ENCODE measurements at regions not wholly inside any gene's neighbourhood (a gene's known extent, or its start where the extent isn't known, plus 50 kb on each side); places are given as distances from the start of the nearest gene placed in this dataset.

- WGBS (ENCODE audit: insufficient coverage, low coverage, low lambda C conversion rate, missing lambda C conversion rate): 31% methylated on average over 4 of the region's 4 CpGs
- no peak for TF ChIP-seq POLR2A (IDR thresholded peaks at IDR 0.05)
- TF ChIP-seq, protein P1, sequence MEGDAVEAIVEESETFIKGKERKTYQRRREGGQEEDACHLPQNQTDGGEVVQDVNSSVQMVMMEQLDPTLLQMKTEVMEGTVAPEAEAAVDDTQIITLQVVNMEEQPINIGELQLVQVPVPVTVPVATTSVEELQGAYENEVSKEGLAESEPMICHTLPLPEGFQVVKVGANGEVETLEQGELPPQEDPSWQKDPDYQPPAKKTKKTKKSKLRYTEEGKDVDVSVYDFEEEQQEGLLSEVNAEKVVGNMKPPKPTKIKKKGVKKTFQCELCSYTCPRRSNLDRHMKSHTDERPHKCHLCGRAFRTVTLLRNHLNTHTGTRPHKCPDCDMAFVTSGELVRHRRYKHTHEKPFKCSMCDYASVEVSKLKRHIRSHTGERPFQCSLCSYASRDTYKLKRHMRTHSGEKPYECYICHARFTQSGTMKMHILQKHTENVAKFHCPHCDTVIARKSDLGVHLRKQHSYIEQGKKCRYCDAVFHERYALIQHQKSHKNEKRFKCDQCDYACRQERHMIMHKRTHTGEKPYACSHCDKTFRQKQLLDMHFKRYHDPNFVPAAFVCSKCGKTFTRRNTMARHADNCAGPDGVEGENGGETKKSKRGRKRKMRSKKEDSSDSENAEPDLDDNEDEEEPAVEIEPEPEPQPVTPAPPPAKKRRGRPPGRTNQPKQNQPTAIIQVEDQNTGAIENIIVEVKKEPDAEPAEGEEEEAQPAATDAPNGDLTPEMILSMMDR (IDR thresholded peaks at IDR 0.05): peak; percentile 8 to 23 (median 16)
- ATAC-seq (no peak), DNase-seq (no peak)
- H3K9me3 ChIP-seq: no peaks in the 10 kb centered on the region
- no peaks in the 10 kb centered on the region for H3K27me3 ChIP-seq
- H3K4me3 ChIP-seq: no peak overlapping the region
- H3K36me3 ChIP-seq: no peaks in the 10 kb centered on the region
- H3K4me1 ChIP-seq: no peaks in the 10 kb centered on the region
- no peak overlapping the region for H3K27ac ChIP-seq
- intact Hi-C loops (cut with DNase I): no loop called here
These were observed 826.8 kb downstream of the EFNA5 start for GRCh38 chr5:106843812-106844416.

DNA sequence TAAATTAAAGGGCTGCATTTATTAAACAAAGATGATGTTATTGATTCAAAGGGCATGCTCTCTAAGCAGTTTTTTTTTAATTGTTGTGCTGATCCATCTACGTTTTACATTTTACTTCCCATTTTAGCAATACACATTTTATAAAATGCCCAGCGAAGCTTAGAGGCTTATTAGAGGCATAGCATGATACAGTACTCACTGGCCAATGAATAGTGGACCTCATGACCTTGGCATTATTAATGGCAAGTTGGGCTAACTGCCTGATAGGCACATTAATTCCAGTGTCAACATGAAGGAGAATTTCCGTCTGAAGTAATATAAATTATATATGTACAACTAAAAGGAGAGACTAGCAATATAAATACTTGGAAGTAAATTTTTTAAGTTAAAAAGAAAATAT, 837.2 kb downstream of the EFNA5 start:
- Histone ChIP-seq H3K4me3 (no peak overlapping the region), H3K36me3 (no peaks in the 10 kb centered on the region), H3K27ac (no peak overlapping the region), H3K9me3 (no peaks in the 10 kb centered on the region), H3K4me1 (no peaks in the 10 kb centered on the region), H3K27me3 (no peaks in the 10 kb centered on the region)
- TF ChIP-seq, protein P1 (IDR thresholded peaks at IDR 0.05): no peak
- no peak for TF ChIP-seq POLR2A (IDR thresholded peaks at IDR 0.05)
- intact Hi-C loops (cut with DNase I): no loop called here
- WGBS (ENCODE audit: insufficient coverage, low coverage, low lambda C conversion rate, missing lambda C conversion rate): 32% methylated on average over 3 of the region's 3 CpGs
- no peak for ATAC-seq
- DNase-seq: no peak

DNA sequence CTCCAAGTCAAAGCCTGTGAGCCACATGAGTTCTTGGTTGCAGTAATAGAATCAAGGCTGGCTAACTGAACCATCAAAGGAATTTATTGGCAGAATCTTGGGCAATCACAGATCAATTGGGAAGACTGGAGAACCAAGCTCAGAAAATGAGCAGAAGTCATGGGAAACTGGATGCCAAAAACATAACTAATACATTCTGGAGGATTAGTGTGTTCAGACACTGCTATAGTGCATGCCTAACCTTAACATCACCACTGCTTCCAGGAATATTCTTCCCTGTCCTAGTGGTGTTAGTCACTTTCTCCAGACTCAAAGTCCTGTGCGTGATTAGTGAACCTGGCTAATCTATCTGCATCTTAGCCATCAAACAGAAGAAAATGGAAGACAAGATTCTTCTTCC, 843.7 kb downstream of the EFNA5 start:
- Histone ChIP-seq H3K9me3 (no peaks in the 10 kb centered on the region), H3K4me3 (no peak overlapping the region), H3K27me3 (no peaks in the 10 kb centered on the region), H3K36me3 (no peaks in the 10 kb centered on the region), H3K4me1 (no peaks in the 10 kb centered on the region), H3K27ac (no peak overlapping the region)
- intact Hi-C loops (cut with DNase I): no loop called here
- ATAC-seq (no peak), DNase-seq (no peak)
- whole genome bisulfite sequencing (ENCODE audit: insufficient coverage, low coverage, low lambda C conversion rate, missing lambda C conversion rate): 75% methylated on average over 1 of the region's 1 CpG
- TF ChIP-seq POLR2A (IDR thresholded peaks at IDR 0.05): no peak
- TF ChIP-seq, protein P1 (IDR thresholded peaks at IDR 0.05): no peak

DNA sequence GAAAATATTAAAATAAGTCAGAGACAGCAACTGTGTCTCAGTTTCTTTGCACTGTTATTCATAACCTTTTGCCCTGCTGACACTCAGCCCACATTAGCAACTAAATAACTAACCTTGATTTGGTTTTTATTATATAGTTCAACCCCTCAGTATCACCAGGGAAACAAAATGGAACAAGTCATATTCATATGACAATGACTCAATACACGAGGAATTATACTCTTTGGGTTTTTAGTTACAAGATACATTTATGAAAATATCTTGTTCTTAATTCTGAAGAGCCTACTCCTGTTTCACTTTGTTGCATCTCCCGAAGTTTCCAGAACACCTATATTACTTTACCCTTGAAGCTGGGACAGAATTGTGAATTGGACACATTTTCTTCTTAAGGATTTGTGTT, 845.4 kb downstream of the EFNA5 start:
- ATAC-seq: no peak
- Histone ChIP-seq H3K27ac (no peak overlapping the region), H3K27me3 (no peaks in the 10 kb centered on the region), H3K4me3 (no peak overlapping the region), H3K36me3 (no peaks in the 10 kb centered on the region), H3K4me1 (no peaks in the 10 kb centered on the region), H3K9me3 (no peaks in the 10 kb centered on the region)
- TF ChIP-seq, protein P1 (IDR thresholded peaks at IDR 0.05): no peak
- TF ChIP-seq POLR2A (IDR thresholded peaks at IDR 0.05): no peak
- intact Hi-C loops (cut with DNase I): no loop called here
- 34% methylated on average over 2 of the region's 2 CpGs for whole genome bisulfite sequencing (ENCODE audit: insufficient coverage, low coverage, low lambda C conversion rate, missing lambda C conversion rate)
- DNase-seq: no peak

- TF ChIP-seq POLR2A (IDR thresholded peaks at IDR 0.05): no peak
- TF ChIP-seq, protein P1 (IDR thresholded peaks at IDR 0.05): no peak
- intact Hi-C loops (cut with DNase I): no loop called here
- Histone ChIP-seq H3K4me1 (no peaks in the 10 kb centered on the region), H3K9me3 (no peaks in the 10 kb centered on the region), H3K27me3 (no peaks in the 10 kb centered on the region), H3K4me3 (no peak overlapping the region), H3K27ac (no peak overlapping the region), H3K36me3 (no peaks in the 10 kb centered on the region)
- ATAC-seq (no peak), DNase-seq (no peak)
- 26% methylated on average over 1 of the region's 1 CpG for WGBS (ENCODE audit: insufficient coverage, low coverage, low lambda C conversion rate, missing lambda C conversion rate)
These were observed 847.9 kb downstream of the EFNA5 start for GRCh38 chr5:106822851-106823250.

All from right lobe of liver (tissue), 6 donors.